ENCODE measurements at regions not wholly inside any gene's neighbourhood (a gene's known extent, or its start where the extent isn't known, plus 50 kb on each side); places are given as distances from the start of the nearest gene placed in this dataset.

- Mint-ChIP-seq H3K27me3 (peaks cover 18% of the 10 kb centered on the region), H3K4me3 (no peak overlapping the region), H3K36me3 (ENCODE audit: low read depth) (no peaks in the 10 kb centered on the region), H3K27ac (no peak overlapping the region), H3K4me1 (no peaks in the 10 kb centered on the region), H3K9me3 (ENCODE audit: low read depth) (peaks cover 3% of the 10 kb centered on the region)
- ATAC-seq (no peak), DNase-seq (no peak)
- ChIA-PET POLR2A (no interaction called here), CTCF (no interaction called here)
- intact Hi-C loops (cut with DNase I, micrococcal nuclease), result no loop called here
These were observed 91.0 kb downstream of the GAS1 start for GRCh38 chr9:86856259-86856658.

DNA sequence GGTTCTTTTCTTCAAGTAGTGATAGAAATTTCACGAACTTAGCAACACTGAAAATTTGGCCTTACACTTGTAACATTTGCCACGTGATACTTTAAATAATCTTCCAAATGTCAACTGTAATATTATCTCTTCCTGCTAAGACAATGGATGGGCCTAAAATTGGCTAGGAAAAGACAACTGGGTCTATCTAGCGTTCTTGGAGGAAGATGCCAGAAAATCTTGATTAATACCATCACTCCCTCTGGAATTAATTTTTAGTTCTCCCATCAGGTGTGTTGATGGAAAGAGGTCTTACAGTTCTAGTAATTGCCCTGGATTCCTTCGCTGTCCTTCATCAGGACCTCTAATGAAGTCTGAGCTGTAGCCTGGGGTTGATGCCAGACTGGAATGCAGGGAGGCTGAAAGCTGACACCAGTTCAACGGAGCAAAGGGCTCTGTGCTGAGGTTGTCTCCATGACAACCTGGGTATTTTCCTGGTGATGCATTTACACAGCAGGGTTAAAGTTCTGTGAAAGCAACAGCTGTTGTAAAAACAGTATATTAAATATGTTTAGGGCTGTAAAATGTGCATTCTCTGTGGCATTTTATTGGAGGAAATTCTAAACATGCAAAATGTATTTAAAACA, 92.3 kb downstream of the GAS1 start:
- H3K4me1 Mint-ChIP-seq, result no peaks in the 10 kb centered on the region
- H3K36me3 Mint-ChIP-seq (ENCODE audit: low read depth), result no peaks in the 10 kb centered on the region
- ATAC-seq, result no peak
- peaks cover 21% of the 10 kb centered on the region for H3K27me3 Mint-ChIP-seq
- H3K9me3 Mint-ChIP-seq (ENCODE audit: low read depth), result peaks cover 3% of the 10 kb centered on the region
- H3K4me3 Mint-ChIP-seq, result no peak overlapping the region
- CTCF ChIA-PET, result no interaction called here
- intact Hi-C loops (cut with DNase I, micrococcal nuclease), result no loop called here
- POLR2A ChIA-PET, result no interaction called here
- DNase-seq, result no peak
- H3K27ac Mint-ChIP-seq, result no peak overlapping the region

- POLR2A ChIA-PET, result no interaction called here
- peaks cover 10% of the 10 kb centered on the region for H3K27me3 Mint-ChIP-seq
- DNase-seq (no peak), ATAC-seq (no peak)
- no peak overlapping the region for H3K4me3 Mint-ChIP-seq
- CTCF ChIA-PET, result no interaction called here
- H3K36me3 Mint-ChIP-seq (ENCODE audit: low read depth), result no peaks in the 10 kb centered on the region
- intact Hi-C loops (cut with DNase I, micrococcal nuclease), result no loop called here
- H3K27ac Mint-ChIP-seq, result no peak overlapping the region
- H3K9me3 Mint-ChIP-seq (ENCODE audit: low read depth), result no peaks in the 10 kb centered on the region
- no peaks in the 10 kb centered on the region for H3K4me1 Mint-ChIP-seq
These were observed 100.7 kb downstream of the GAS1 start for GRCh38 chr9:86846656-86847055.

DNA sequence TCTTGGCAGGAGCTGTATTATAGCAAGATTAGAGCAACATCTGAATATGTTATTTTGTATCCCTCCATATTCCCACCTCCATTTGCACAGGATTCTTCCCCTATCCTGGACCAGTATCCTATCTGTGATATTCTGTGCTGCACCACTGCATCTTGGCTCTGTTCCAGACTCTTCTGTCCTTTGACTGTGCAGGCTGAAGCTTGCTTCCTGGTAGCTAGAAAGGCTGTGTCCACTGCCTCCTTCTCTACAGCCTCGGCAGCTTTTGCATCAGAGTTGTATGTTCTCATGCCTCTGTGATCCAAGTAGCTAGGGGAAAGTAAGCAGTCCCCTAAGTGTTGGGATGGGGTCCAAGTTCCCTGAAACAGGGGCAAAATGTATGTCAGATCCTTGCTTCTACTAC, 104.1 kb downstream of the GAS1 start:
- H3K4me1 Mint-ChIP-seq, result no peaks in the 10 kb centered on the region
- no peak for DNase-seq
- no peak overlapping the region for H3K4me3 Mint-ChIP-seq
- intact Hi-C loops (cut with DNase I, micrococcal nuclease), result no loop called here
- ChIA-PET POLR2A (interaction anchor here (0.6 kb wide), 1 partner anchor 1443 kb away, joined by 4 read pairs; no protein-coding TSS in a partner anchor), CTCF (interaction anchor here (0.6 kb wide), 1 partner anchor 604 kb away, joined by 3 read pairs; no protein-coding TSS in a partner anchor)
- no peak for ATAC-seq
- H3K27me3 Mint-ChIP-seq, result peaks cover 7% of the 10 kb centered on the region
- no peaks in the 10 kb centered on the region for H3K9me3 Mint-ChIP-seq (ENCODE audit: low read depth)
- H3K27ac Mint-ChIP-seq, result no peak overlapping the region
- H3K36me3 Mint-ChIP-seq (ENCODE audit: low read depth), result no peaks in the 10 kb centered on the region

- no peak overlapping the region for H3K4me3 Mint-ChIP-seq
- intact Hi-C loops (cut with DNase I, micrococcal nuclease), result no loop called here
- CTCF ChIA-PET, result interaction anchor here (0.6 kb wide), 1 partner anchor 603 kb away, joined by 3 read pairs; no protein-coding TSS in a partner anchor
- DNase-seq, result no peak
- no peaks in the 10 kb centered on the region for H3K36me3 Mint-ChIP-seq (ENCODE audit: low read depth)
- peaks cover 7% of the 10 kb centered on the region for H3K27me3 Mint-ChIP-seq
- no peaks in the 10 kb centered on the region for H3K9me3 Mint-ChIP-seq (ENCODE audit: low read depth)
- POLR2A ChIA-PET, result no interaction called here
- H3K4me1 Mint-ChIP-seq, result no peaks in the 10 kb centered on the region
- no peak for ATAC-seq
- H3K27ac Mint-ChIP-seq, result no peak overlapping the region
These were observed 104.7 kb downstream of the GAS1 start for GRCh38 chr9:86842573-86842972.

GRCh38 chr9:86839522-86839921, 107.8 kb downstream of the GAS1 start:
- Mint-ChIP-seq H3K27ac (no peak overlapping the region), H3K4me1 (no peaks in the 10 kb centered on the region), H3K4me3 (no peak overlapping the region), H3K9me3 (ENCODE audit: low read depth) (no peaks in the 10 kb centered on the region), H3K36me3 (ENCODE audit: low read depth) (no peaks in the 10 kb centered on the region), H3K27me3 (peaks cover 7% of the 10 kb centered on the region)
- no peak for ATAC-seq
- POLR2A ChIA-PET, result no interaction called here
- intact Hi-C loops (cut with DNase I, micrococcal nuclease), result no loop called here
- no peak for DNase-seq
- CTCF ChIA-PET, result no interaction called here

GRCh38 chr9:86838519-86839497, 108.5 kb downstream of the GAS1 start:
- CTCF ChIA-PET, result interaction anchor here (0.8 kb wide), 1 partner anchor 66 kb away, joined by 3 read pairs; no protein-coding TSS in a partner anchor
- H3K36me3 Mint-ChIP-seq (ENCODE audit: low read depth), result no peaks in the 10 kb centered on the region

GRCh38 chr9:86837345-86837744, 110.0 kb downstream of the GAS1 start:
- intact Hi-C loops (cut with DNase I, micrococcal nuclease), result no loop called here
- CTCF ChIA-PET, result no interaction called here
- POLR2A ChIA-PET, result no interaction called here
- Mint-ChIP-seq H3K4me3 (no peak overlapping the region), H3K4me1 (no peaks in the 10 kb centered on the region), H3K36me3 (ENCODE audit: low read depth) (no peaks in the 10 kb centered on the region), H3K27ac (no peak overlapping the region), H3K9me3 (ENCODE audit: low read depth) (no peaks in the 10 kb centered on the region), H3K27me3 (no peaks in the 10 kb centered on the region)
- no peak for DNase-seq
- ATAC-seq, result no peak

More at GRCh38 chr9:86838519-86839497, 108.5 kb downstream of the GAS1 start:
- no peaks in the 10 kb centered on the region for H3K9me3 Mint-ChIP-seq (ENCODE audit: low read depth)
- no peak overlapping the region for H3K27ac Mint-ChIP-seq
- no peak for DNase-seq
- POLR2A ChIA-PET, result no interaction called here
- H3K4me3 Mint-ChIP-seq, result no peak overlapping the region
- peaks cover 7% of the 10 kb centered on the region for H3K27me3 Mint-ChIP-seq
- H3K4me1 Mint-ChIP-seq, result no peaks in the 10 kb centered on the region
- ATAC-seq, result no peak
- intact Hi-C loops (cut with DNase I, micrococcal nuclease), result no loop called here

DNA sequence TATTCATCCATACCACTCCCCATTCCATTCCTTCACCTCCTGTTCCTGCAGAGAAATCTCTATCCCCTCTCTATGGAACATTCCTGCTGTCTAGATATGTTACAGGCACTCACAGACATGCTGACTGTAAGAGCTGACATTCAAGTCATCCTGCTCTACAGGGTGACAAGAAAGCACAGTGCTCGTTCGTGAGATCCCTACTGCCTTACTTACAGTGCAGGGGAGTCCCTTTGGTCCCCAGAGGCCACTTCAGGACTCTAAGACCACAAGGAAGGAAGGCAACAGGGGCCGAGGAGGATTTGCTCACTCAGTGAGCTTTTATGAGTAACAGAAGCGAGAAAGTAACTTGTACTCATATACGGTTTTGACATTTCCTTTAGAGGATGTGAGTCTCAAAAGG, 110.5 kb downstream of the GAS1 start:
- ChIA-PET POLR2A (no interaction called here), CTCF (no interaction called here)
- DNase-seq (no peak), ATAC-seq (no peak)
- Mint-ChIP-seq H3K4me1 (no peaks in the 10 kb centered on the region), H3K36me3 (ENCODE audit: low read depth) (no peaks in the 10 kb centered on the region), H3K9me3 (ENCODE audit: low read depth) (no peaks in the 10 kb centered on the region), H3K27ac (no peak overlapping the region), H3K4me3 (no peak overlapping the region), H3K27me3 (no peaks in the 10 kb centered on the region)
- intact Hi-C loops (cut with DNase I, micrococcal nuclease), result no loop called here

GRCh38 chr9:86836266-86836665, 111.0 kb downstream of the GAS1 start:
- POLR2A ChIA-PET, result no interaction called here
- DNase-seq, result no peak
- no peaks in the 10 kb centered on the region for H3K4me1 Mint-ChIP-seq
- no peak overlapping the region for H3K4me3 Mint-ChIP-seq
- ATAC-seq, result no peak
- H3K27me3 Mint-ChIP-seq, result no peaks in the 10 kb centered on the region
- CTCF ChIA-PET, result no interaction called here
- intact Hi-C loops (cut with DNase I, micrococcal nuclease), result no loop called here
- no peaks in the 10 kb centered on the region for H3K9me3 Mint-ChIP-seq (ENCODE audit: low read depth)
- H3K27ac Mint-ChIP-seq, result no peak overlapping the region
- no peaks in the 10 kb centered on the region for H3K36me3 Mint-ChIP-seq (ENCODE audit: low read depth)

DNA sequence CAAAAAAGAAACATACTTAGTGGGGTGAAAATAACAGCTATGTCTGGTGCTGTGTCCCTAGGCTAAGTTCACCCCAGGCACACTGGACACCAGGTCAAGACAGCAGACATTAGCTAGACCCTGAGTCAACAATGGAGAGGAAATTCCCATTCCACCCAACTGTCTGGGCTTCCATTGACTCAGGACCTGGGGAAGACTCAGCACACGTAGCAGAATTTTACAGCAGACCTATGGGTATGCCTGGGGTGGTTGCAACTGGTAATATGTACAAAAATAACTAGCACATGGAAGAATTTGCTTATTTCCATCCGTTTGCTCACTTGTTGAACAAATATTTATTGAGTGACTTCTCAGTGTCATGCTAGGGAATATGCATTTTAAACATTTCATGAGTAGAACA, 117.0 kb downstream of the GAS1 start:
- CTCF ChIA-PET, result no interaction called here

GRCh38 chr9:86829496-86830046, 117.7 kb downstream of the GAS1 start:
- Mint-ChIP-seq H3K27me3 (peaks cover 5% of the 10 kb centered on the region), H3K9me3 (ENCODE audit: low read depth) (no peaks in the 10 kb centered on the region), H3K4me1 (no peaks in the 10 kb centered on the region), H3K36me3 (ENCODE audit: low read depth) (no peaks in the 10 kb centered on the region), H3K27ac (no peak overlapping the region), H3K4me3 (no peak overlapping the region)
- POLR2A ChIA-PET, result no interaction called here
- DNase-seq (no peak), ATAC-seq (no peak)
- intact Hi-C loops (cut with DNase I, micrococcal nuclease), result no loop called here
- CTCF ChIA-PET, result no interaction called here

More for the DNA sequence above, 117.0 kb downstream of the GAS1 start:
- POLR2A ChIA-PET, result no interaction called here
- no peak overlapping the region for H3K4me3 Mint-ChIP-seq
- H3K36me3 Mint-ChIP-seq (ENCODE audit: low read depth), result no peaks in the 10 kb centered on the region
- no peak for DNase-seq
- ATAC-seq, result no peak
- no peaks in the 10 kb centered on the region for H3K9me3 Mint-ChIP-seq (ENCODE audit: low read depth)
- intact Hi-C loops (cut with DNase I, micrococcal nuclease), result no loop called here
- no peaks in the 10 kb centered on the region for H3K4me1 Mint-ChIP-seq
- H3K27ac Mint-ChIP-seq, result no peak overlapping the region
- H3K27me3 Mint-ChIP-seq, result peaks cover 5% of the 10 kb centered on the region

Measured in activated CD4-positive, alpha-beta T cell treated with anti-CD3 and anti-CD28 coated beads for 36 hours (primary cell).